SK-N-SH (cell line): ENCODE measurements at regions not wholly inside any gene's neighbourhood (a gene's known extent, or its start where the extent isn't known, plus 50 kb on each side); places are given as distances from the start of the nearest gene placed in this dataset.

Source experiments
- CTCF ChIP-seq: fragments of 200-600 bp; sonication (generic); IDR thresholded peaks from 2 replicates; pipeline ENCODE4 v1.6.1; 2017; ENCODE audit warnings: antibody characterized with exemption, mild to moderate bottlenecking, moderate library complexity
- EP300 ChIP-seq, 2 experiments: IDR thresholded peaks; 2 replicates each; pipeline versions ENCODE4 v1.4.0 to v1.6.1; 2012; ENCODE audit warnings: borderline replicate concordance in 1 of 2, low read depth in 1 of 2, low read length in 1 of 2
- JUND ChIP-seq: IDR thresholded peaks from 2 replicates; pipeline ENCODE4 v1.4.0; 2012
- MAX ChIP-seq: IDR thresholded peaks from 2 replicates; pipeline ENCODE4 v1.4.0; 2012; ENCODE audit warnings: low read depth
- POLR2AphosphoS5 ChIP-seq: IDR thresholded peaks from 2 replicates; pipeline ENCODE4 v1.6.1; 2012; ENCODE audit warnings: low read depth, low read length
- RAD21 ChIP-seq: IDR thresholded peaks from 2 replicates; pipeline ENCODE4 v1.6.1; 2012; ENCODE audit warnings: mild to moderate bottlenecking, low read length
- USF1 ChIP-seq: IDR thresholded peaks from 2 replicates; pipeline ENCODE4 v1.4.0; 2012; ENCODE audit warnings: low read depth, borderline replicate concordance

GRCh38 chr12:91643763-91644162, 461.1 kb upstream of the DCN start:
- no peak for TF ChIP-seq EP300 (IDR thresholded peaks at IDR 0.05; ENCODE audit: borderline replicate concordance in 1 of 2, low read depth in 1 of 2, low read length in 1 of 2)
- no peak for TF ChIP-seq MAX
- TF ChIP-seq POLR2AphosphoS5 = no peak
- no peak for TF ChIP-seq JUND
- TF ChIP-seq CTCF = no peak
- no peak for TF ChIP-seq RAD21
- TF ChIP-seq USF1 = no peak
